DMS79 (cell line): ENCODE measurements at regions not wholly inside any gene's neighbourhood (a gene's known extent, or its start where the extent isn't known, plus 50 kb on each side); places are given as distances from the start of the nearest gene placed in this dataset.

Experiments used
- DNase-seq: peaks from one replicate; lab custom pipeline; 2025; lab: John Stamatoyannopoulos, UW

- no peak for DNase-seq
These were observed 185.5 kb downstream of the SCP2D1 start for GRCh38 chr20:18999086-18999485.

- DNase-seq, result no peak
These were observed 186.5 kb downstream of the SCP2D1 start for GRCh38 chr20:19000078-19000477.

- no peak for DNase-seq
These were observed 187.6 kb downstream of the SCP2D1 start for GRCh38 chr20:19001177-19001576.

GRCh38 chr20:19003366-19004336 lies 190.1 kb downstream of the SCP2D1 start:
- peak; percentile 81 for DNase-seq

- no peak for DNase-seq
These were observed 191.4 kb downstream of the SCP2D1 start for GRCh38 chr20:19004975-19005374.

- DNase-seq, result no peak
These were observed 194.9 kb downstream of the SCP2D1 start for GRCh38 chr20:19008497-19008896.

GRCh38 chr20:19009081-19009688 lies 195.6 kb downstream of the SCP2D1 start:
- no peak for DNase-seq

GRCh38 chr20:19012676-19013075 lies 199.1 kb downstream of the SCP2D1 start:
- DNase-seq, result no peak

- DNase-seq, result no peak
These were observed 198.5 kb upstream of the SLC24A3 start for GRCh38 chr20:19013907-19014306.

GRCh38 chr20:19015351-19016139 lies 196.9 kb upstream of the SLC24A3 start:
- no peak for DNase-seq

- DNase-seq, result no peak
These were observed 196.3 kb upstream of the SLC24A3 start for GRCh38 chr20:19016140-19016497.

GRCh38 chr20:19017104-19017690 lies 195.2 kb upstream of the SLC24A3 start:
- no peak for DNase-seq

GRCh38 chr20:19018881-19019280 lies 193.6 kb upstream of the SLC24A3 start:
- DNase-seq, result no peak

GRCh38 chr20:19019734-19020364 lies 192.6 kb upstream of the SLC24A3 start:
- DNase-seq, result no peak

- DNase-seq, result no peak
These were observed 190.9 kb upstream of the SLC24A3 start for GRCh38 chr20:19021406-19022117.

GRCh38 chr20:19022118-19022575 lies 190.3 kb upstream of the SLC24A3 start:
- no peak for DNase-seq

- no peak for DNase-seq
These were observed 189.5 kb upstream of the SLC24A3 start for GRCh38 chr20:19022791-19023448.

- no peak for DNase-seq
These were observed 188.0 kb upstream of the SLC24A3 start for GRCh38 chr20:19024296-19025035.

GRCh38 chr20:19025430-19026120 lies 186.9 kb upstream of the SLC24A3 start:
- no peak for DNase-seq
